ENCODE measurements at regions not wholly inside any gene's neighbourhood (a gene's known extent, or its start where the extent isn't known, plus 50 kb on each side); places are given as distances from the start of the nearest gene placed in this dataset.

DNA sequence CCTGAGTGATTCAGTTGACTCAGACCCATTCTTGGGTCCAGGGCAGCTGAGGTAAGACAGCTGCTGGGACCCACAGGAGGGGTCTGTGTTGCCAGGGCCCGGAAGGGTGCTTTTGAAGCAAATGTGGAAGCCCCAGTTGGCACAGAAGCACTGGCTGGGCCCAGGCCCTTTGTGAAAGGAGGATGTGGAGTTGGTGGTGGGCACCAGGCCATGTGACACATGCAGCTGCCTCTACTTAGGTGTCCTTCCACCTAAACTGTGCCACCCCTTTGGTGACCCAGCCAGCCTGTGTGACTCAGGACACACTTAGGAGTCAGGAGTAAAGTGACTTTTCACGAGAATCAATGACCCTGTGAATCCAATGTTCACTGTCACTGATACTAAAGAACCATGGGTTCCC, 114.3 kb upstream of the SLC25A48 start:
- Histone ChIP-seq H3K4me3 (ENCODE audit: low read length) (no peak overlapping the region), H3K79me2 (replicated peaks; ENCODE audit: insufficient read depth, low read length) (no peaks in the 10 kb centered on the region), H3K4me2 (ENCODE audit: low read length) (no peak overlapping the region), H3K27ac (ENCODE audit: low read length) (no peak overlapping the region), H3K27me3 (ENCODE audit: insufficient read depth, low read depth, low read length) (no peaks in the 10 kb centered on the region), H3K9me3 (ENCODE audit: low read length) (no peaks in the 10 kb centered on the region), H3F3A (ENCODE audit: insufficient read depth, low read length, poor library complexity, severe bottlenecking) (no peaks in the 10 kb centered on the region), H2AFZ (ENCODE audit: low read depth, low read length) (no peak overlapping the region), H3K9ac (ENCODE audit: low read length) (no peak overlapping the region), H3K36me3 (ENCODE audit: insufficient read depth, low read length) (no peaks in the 10 kb centered on the region), H3K9me2 (ENCODE audit: insufficient read depth, low read length) (no peaks in the 10 kb centered on the region), H4K20me1 (ENCODE audit: insufficient read depth) (no peaks in the 10 kb centered on the region)
- no peak for TF ChIP-seq MXI1 (conservative IDR thresholded peaks at IDR 0.05; ENCODE audit: poor library complexity, severe bottlenecking)
- TF ChIP-seq EP300 (conservative IDR thresholded peaks at IDR 0.05; ENCODE audit: poor library complexity, severe bottlenecking) = no peak
- no peak for TF ChIP-seq TAF1 (IDR thresholded peaks at IDR 0.05; ENCODE audit: low read depth)
- no peak for TF ChIP-seq EZH2 (IDR thresholded peaks at IDR 0.05; ENCODE audit: borderline replicate concordance, insufficient read depth, low read length, poor library complexity, severe bottlenecking)
- TF ChIP-seq, protein P1, sequence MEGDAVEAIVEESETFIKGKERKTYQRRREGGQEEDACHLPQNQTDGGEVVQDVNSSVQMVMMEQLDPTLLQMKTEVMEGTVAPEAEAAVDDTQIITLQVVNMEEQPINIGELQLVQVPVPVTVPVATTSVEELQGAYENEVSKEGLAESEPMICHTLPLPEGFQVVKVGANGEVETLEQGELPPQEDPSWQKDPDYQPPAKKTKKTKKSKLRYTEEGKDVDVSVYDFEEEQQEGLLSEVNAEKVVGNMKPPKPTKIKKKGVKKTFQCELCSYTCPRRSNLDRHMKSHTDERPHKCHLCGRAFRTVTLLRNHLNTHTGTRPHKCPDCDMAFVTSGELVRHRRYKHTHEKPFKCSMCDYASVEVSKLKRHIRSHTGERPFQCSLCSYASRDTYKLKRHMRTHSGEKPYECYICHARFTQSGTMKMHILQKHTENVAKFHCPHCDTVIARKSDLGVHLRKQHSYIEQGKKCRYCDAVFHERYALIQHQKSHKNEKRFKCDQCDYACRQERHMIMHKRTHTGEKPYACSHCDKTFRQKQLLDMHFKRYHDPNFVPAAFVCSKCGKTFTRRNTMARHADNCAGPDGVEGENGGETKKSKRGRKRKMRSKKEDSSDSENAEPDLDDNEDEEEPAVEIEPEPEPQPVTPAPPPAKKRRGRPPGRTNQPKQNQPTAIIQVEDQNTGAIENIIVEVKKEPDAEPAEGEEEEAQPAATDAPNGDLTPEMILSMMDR (IDR thresholded peaks at IDR 0.05; ENCODE audit: poor library complexity, severe bottlenecking) = no peak
- no peak for TF ChIP-seq SMC3 (conservative IDR thresholded peaks at IDR 0.05; ENCODE audit: poor library complexity)
- TF ChIP-seq, protein P2, sequence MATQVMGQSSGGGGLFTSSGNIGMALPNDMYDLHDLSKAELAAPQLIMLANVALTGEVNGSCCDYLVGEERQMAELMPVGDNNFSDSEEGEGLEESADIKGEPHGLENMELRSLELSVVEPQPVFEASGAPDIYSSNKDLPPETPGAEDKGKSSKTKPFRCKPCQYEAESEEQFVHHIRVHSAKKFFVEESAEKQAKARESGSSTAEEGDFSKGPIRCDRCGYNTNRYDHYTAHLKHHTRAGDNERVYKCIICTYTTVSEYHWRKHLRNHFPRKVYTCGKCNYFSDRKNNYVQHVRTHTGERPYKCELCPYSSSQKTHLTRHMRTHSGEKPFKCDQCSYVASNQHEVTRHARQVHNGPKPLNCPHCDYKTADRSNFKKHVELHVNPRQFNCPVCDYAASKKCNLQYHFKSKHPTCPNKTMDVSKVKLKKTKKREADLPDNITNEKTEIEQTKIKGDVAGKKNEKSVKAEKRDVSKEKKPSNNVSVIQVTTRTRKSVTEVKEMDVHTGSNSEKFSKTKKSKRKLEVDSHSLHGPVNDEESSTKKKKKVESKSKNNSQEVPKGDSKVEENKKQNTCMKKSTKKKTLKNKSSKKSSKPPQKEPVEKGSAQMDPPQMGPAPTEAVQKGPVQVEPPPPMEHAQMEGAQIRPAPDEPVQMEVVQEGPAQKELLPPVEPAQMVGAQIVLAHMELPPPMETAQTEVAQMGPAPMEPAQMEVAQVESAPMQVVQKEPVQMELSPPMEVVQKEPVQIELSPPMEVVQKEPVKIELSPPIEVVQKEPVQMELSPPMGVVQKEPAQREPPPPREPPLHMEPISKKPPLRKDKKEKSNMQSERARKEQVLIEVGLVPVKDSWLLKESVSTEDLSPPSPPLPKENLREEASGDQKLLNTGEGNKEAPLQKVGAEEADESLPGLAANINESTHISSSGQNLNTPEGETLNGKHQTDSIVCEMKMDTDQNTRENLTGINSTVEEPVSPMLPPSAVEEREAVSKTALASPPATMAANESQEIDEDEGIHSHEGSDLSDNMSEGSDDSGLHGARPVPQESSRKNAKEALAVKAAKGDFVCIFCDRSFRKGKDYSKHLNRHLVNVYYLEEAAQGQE (IDR thresholded peaks at IDR 0.05; ENCODE audit: borderline replicate concordance) = no peak
- TF ChIP-seq POLR2AphosphoS5 (IDR thresholded peaks at IDR 0.05) = no peak

DNA sequence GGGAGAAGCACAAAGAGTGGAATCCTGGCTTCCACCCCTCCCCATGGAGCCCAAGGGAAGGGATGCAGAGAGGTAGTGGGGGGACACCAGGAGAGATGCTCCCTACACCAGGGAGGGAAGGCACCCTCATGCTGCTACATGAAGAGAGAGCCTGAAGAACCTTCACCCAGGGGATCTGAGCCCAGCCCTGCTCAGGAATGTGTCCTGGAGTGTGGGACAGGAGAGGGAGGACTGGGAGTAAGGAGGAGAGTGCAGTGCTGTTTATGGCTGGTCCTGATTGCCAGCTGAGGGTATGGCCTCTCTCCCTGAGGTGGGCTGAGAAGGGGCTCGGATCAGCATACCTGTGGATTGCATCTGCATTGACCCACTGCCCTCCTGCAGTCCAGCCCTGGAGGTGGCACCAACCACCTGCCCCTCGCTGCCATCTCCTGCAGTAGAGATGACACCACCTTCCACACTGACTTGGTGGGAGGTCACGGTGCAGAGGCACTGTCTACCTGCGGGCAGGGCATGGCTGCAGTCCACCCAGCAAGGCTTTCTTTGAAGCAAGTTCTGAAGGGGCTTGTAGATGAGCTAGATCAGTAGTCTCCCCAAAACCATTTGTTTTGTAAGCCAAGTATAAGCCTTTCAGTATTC, 114.9 kb upstream of the SLC25A48 start:
- no peaks in the 10 kb centered on the region for H3K9me2 ChIP-seq (ENCODE audit: insufficient read depth, low read length)
- no peak overlapping the region for H3K4me3 ChIP-seq (ENCODE audit: low read length)
- H4K20me1 ChIP-seq (ENCODE audit: insufficient read depth) = no peaks in the 10 kb centered on the region
- H3K79me2 ChIP-seq (replicated peaks; ENCODE audit: insufficient read depth, low read length) = no peaks in the 10 kb centered on the region
- TF ChIP-seq, protein P1 (IDR thresholded peaks at IDR 0.05; ENCODE audit: poor library complexity, severe bottlenecking) = no peak
- TF ChIP-seq RAD21 (conservative IDR thresholded peaks at IDR 0.05) = no peak
- TF ChIP-seq, protein P2 (IDR thresholded peaks at IDR 0.05; ENCODE audit: borderline replicate concordance) = no peak
- no peak for TF ChIP-seq EZH2 (IDR thresholded peaks at IDR 0.05; ENCODE audit: borderline replicate concordance, insufficient read depth, low read length, poor library complexity, severe bottlenecking)
- TF ChIP-seq TAF1 (IDR thresholded peaks at IDR 0.05; ENCODE audit: low read depth) = no peak
- no peak for TF ChIP-seq MXI1 (conservative IDR thresholded peaks at IDR 0.05; ENCODE audit: poor library complexity, severe bottlenecking)
- no peak for TF ChIP-seq POLR2AphosphoS5 (IDR thresholded peaks at IDR 0.05)
- no peak for TF ChIP-seq SMC3 (conservative IDR thresholded peaks at IDR 0.05; ENCODE audit: poor library complexity)
- no peak for TF ChIP-seq EP300 (conservative IDR thresholded peaks at IDR 0.05; ENCODE audit: poor library complexity, severe bottlenecking)
- no peak overlapping the region for H3K27ac ChIP-seq (ENCODE audit: low read length)
- H3K9me3 ChIP-seq (ENCODE audit: low read length) = no peaks in the 10 kb centered on the region
- no peak overlapping the region for H2AFZ ChIP-seq (ENCODE audit: low read depth, low read length)
- no peak overlapping the region for H3K4me2 ChIP-seq (ENCODE audit: low read length)
- no peaks in the 10 kb centered on the region for H3K27me3 ChIP-seq (ENCODE audit: insufficient read depth, low read depth, low read length)
- H3K9ac ChIP-seq (ENCODE audit: low read length) = no peak overlapping the region
- H3F3A ChIP-seq (ENCODE audit: insufficient read depth, low read length, poor library complexity, severe bottlenecking) = no peaks in the 10 kb centered on the region
- no peaks in the 10 kb centered on the region for H3K36me3 ChIP-seq (ENCODE audit: insufficient read depth, low read length)

Measured in neural cell (in vitro differentiated cells).